ENCODE measurements at regions not wholly inside any gene's neighbourhood (a gene's known extent, or its start where the extent isn't known, plus 50 kb on each side); places are given as distances from the start of the nearest gene placed in this dataset.

DNA sequence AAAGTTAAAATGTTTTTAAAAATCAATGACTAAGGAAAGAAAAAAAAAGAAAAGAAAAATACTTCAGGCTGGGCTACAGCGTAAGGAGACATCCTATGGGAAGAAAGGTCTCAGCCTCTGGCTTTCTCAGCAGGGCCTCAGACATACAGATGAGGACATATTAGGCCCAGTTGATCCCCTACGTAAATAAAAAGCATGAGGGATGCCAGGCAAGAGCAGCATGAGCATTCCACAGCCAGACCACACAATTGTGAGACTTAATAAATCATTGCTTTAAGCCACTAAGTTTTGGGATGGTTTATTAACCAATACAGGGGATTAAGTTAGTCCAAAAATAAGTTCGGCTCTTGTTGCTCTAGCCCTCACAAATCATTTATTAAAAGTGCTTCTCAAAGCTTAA, 394.1 kb upstream of the NECTIN3 start:
- TF ChIP-seq, protein P1, sequence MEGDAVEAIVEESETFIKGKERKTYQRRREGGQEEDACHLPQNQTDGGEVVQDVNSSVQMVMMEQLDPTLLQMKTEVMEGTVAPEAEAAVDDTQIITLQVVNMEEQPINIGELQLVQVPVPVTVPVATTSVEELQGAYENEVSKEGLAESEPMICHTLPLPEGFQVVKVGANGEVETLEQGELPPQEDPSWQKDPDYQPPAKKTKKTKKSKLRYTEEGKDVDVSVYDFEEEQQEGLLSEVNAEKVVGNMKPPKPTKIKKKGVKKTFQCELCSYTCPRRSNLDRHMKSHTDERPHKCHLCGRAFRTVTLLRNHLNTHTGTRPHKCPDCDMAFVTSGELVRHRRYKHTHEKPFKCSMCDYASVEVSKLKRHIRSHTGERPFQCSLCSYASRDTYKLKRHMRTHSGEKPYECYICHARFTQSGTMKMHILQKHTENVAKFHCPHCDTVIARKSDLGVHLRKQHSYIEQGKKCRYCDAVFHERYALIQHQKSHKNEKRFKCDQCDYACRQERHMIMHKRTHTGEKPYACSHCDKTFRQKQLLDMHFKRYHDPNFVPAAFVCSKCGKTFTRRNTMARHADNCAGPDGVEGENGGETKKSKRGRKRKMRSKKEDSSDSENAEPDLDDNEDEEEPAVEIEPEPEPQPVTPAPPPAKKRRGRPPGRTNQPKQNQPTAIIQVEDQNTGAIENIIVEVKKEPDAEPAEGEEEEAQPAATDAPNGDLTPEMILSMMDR (IDR thresholded peaks at IDR 0.05): no peak
- no peak for TF ChIP-seq POLR2AphosphoS5 (IDR thresholded peaks at IDR 0.05)

All from prostate gland (tissue), 2 donors.